Tibial artery (tissue), 4 donors: ENCODE measurements at regions not wholly inside any gene's neighbourhood (a gene's known extent, or its start where the extent isn't known, plus 50 kb on each side); places are given as distances from the start of the nearest gene placed in this dataset.
"Not testable (repeated sequence)": the region's sequence is repeated elsewhere in the genome, so short reads cannot be mapped to it uniquely, and the experiment has no call there.

Experiments
- DNase-seq, 2 donors: peaks; one replicate each; pipeline ENCODE4 v3.0.0-alpha.2; 2019
- H3K27ac ChIP-seq, 2 donors: fragments of 200-600 bp; sonication (generic) in 1 of 2; 1 replicate in 1 of 2; 2 replicates in 1 of 2; pipeline ENCODE4 v1.5.1; 2018 to 2019; ENCODE audit warnings: mild to moderate bottlenecking in 1 of 2
- H3K27me3 ChIP-seq, 2 donors: fragments of 200-600 bp; sonication (generic) in 1 of 2; one replicate each; pipeline versions ENCODE4 v1.5.1 to v1.6.0; 2016 to 2019
- H3K36me3 ChIP-seq, 3 donors: fragments of 200-600 bp; sonication (generic) in 2 of 3; one replicate each; pipeline ENCODE4 v1.5.1; 2016 to 2019; ENCODE audit warnings: mild to moderate bottlenecking in 2 of 3
- H3K4me1 ChIP-seq, 4 donors: fragments of 200-600 bp; sonication (generic) in 2 of 4; 1 replicate in 3 of 4; 2 replicates in 1 of 4; pipeline ENCODE4 v1.5.1; 2016 to 2019
- H3K4me3 ChIP-seq, 2 donors: fragments of 200-600 bp; sonication (generic) in 1 of 2; 1 replicate in 1 of 2; 2 replicates in 1 of 2; pipeline ENCODE4 v1.5.1; 2018 to 2019; ENCODE audit warnings: mild to moderate bottlenecking in 2 of 2
- H3K9me3 ChIP-seq, 3 donors: fragments of 200-600 bp; sonication (generic) in 1 of 3; one replicate each; pipeline ENCODE4 v1.5.1; 2016 to 2019
- intact Hi-C: fragments of 100-400 bp; cut with DNase I; formaldehyde crosslinking; loops from one replicate; pipeline ENCODE4 v1.15.0; 2023; ENCODE audit warnings: low total_unique reads
- TF ChIP-seq, protein P1 (sequence below), 2 experiments: fragments of 200-600 bp in 1 of 2; fragments of 450-650 bp in 1 of 2; IDR thresholded peaks; one replicate each; pipeline ENCODE4 v1.5.1; 2017 to 2019; ENCODE audit warnings: antibody characterized with exemption in 2 of 2, mild to moderate bottlenecking in 1 of 2, moderate library complexity in 1 of 2

- intact Hi-C loops: loop anchor here (10.0 kb wide), 2 partner anchors 440 to 750 kb away; no protein-coding TSS in a partner anchor
- Histone ChIP-seq H3K4me1 (peaks cover 0 to 7% (median 3%) of the 10 kb centered on the region in 4 donors), H3K36me3 (no peaks in the 10 kb centered on the region), H3K27me3 (no peaks in the 10 kb centered on the region), H3K27ac (no peak overlapping the region), H3K9me3 (no peaks in the 10 kb centered on the region), H3K4me3 (no peak overlapping the region)
- DNase-seq: no peak
- TF ChIP-seq, protein P1, sequence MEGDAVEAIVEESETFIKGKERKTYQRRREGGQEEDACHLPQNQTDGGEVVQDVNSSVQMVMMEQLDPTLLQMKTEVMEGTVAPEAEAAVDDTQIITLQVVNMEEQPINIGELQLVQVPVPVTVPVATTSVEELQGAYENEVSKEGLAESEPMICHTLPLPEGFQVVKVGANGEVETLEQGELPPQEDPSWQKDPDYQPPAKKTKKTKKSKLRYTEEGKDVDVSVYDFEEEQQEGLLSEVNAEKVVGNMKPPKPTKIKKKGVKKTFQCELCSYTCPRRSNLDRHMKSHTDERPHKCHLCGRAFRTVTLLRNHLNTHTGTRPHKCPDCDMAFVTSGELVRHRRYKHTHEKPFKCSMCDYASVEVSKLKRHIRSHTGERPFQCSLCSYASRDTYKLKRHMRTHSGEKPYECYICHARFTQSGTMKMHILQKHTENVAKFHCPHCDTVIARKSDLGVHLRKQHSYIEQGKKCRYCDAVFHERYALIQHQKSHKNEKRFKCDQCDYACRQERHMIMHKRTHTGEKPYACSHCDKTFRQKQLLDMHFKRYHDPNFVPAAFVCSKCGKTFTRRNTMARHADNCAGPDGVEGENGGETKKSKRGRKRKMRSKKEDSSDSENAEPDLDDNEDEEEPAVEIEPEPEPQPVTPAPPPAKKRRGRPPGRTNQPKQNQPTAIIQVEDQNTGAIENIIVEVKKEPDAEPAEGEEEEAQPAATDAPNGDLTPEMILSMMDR (IDR thresholded peaks at IDR 0.05): no peak
Measured at GRCh38 chr5:133865113-133865512, 103.3 kb downstream of the C5orf15 start.

DNA sequence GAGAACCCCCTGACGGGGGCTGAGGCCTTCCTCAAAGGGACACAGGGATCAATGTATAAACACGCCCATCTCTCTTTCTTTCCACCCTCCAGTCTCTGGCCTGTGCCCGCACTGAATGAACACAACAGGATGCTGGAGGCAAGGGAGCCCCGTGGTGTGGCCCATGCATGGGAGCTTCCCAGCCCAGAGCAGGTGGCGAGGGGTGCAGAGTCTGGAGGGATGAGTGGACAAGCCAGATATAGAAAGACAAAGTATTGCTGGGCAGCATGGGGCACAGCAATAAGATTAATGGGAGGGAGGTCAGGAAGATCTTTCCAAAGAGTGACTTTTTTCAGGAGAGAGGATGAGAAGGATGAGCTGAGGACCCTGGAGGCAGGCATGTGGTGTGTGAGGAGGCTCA, 103.7 kb downstream of the C5orf15 start:
- intact Hi-C loops: loop anchor here (10.0 kb wide), 2 partner anchors 440 to 750 kb away; no protein-coding TSS in a partner anchor
- no peaks in the 10 kb centered on the region for H3K27me3 ChIP-seq
- no peak overlapping the region for H3K27ac ChIP-seq
- no peak overlapping the region for H3K4me3 ChIP-seq
- no peak for DNase-seq
- peaks cover 0 to 5% (median 2%) of the 10 kb centered on the region in 4 donors for H3K4me1 ChIP-seq
- no peaks in the 10 kb centered on the region for H3K36me3 ChIP-seq
- no peaks in the 10 kb centered on the region for H3K9me3 ChIP-seq
- TF ChIP-seq, protein P1 (IDR thresholded peaks at IDR 0.05): no peak

DNA sequence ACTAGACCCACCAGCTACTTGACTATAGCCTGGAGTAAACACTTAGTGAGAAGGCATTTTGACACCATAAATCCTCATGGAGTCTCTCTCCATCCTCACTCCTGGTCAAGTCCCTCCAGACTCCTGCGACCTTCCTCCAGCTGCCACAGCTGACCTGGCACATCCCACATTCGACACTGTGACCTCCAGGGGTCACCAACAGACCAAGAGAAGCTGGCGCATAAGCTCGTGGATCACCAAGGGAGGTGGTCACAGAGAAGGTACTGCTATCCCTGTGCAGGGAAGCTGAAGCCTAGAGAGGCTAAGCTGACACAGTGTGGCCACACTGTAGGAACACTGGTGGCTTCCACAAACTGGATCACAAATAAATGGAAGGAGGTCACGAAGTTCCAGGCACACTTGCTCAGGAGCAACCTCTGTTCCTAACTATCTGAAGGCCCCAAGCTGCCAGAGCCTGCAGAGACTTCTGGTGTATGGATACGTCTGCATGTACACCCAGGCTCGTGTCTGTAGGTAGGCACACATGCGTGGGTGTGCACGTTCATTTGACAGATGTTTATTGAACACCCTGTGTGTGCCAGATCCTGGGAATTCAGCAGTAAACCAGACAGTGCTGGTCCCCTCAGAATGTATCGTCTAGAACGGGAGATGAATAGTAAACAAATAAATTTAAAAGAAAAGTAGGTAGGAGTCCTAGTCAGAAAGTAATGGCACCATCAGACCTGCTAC, 104.4 kb downstream of the C5orf15 start:
- no peaks in the 10 kb centered on the region for H3K9me3 ChIP-seq
- no peak overlapping the region for H3K27ac ChIP-seq
- no peak overlapping the region for H3K4me3 ChIP-seq
- H3K4me1 ChIP-seq: no peaks in the 10 kb centered on the region
- TF ChIP-seq, protein P1 (IDR thresholded peaks at IDR 0.05): no peak
- no peaks in the 10 kb centered on the region for H3K27me3 ChIP-seq
- intact Hi-C loops: loop anchor here (10.0 kb wide), 2 partner anchors 439 to 749 kb away; no protein-coding TSS in a partner anchor
- H3K36me3 ChIP-seq: no peaks in the 10 kb centered on the region
- no peak for DNase-seq

- Histone ChIP-seq H3K9me3 (no peaks in the 10 kb centered on the region), H3K4me1 (no peaks in the 10 kb centered on the region), H3K4me3 (no peak overlapping the region), H3K27ac (no peak overlapping the region), H3K36me3 (no peaks in the 10 kb centered on the region), H3K27me3 (no peaks in the 10 kb centered on the region)
- intact Hi-C loops: loop anchor here (10.0 kb wide), 2 partner anchors 436 to 746 kb away; no protein-coding TSS in a partner anchor
- TF ChIP-seq, protein P1 (IDR thresholded peaks at IDR 0.05): no peak
- peak in 1 of 2 donors; percentile 11 for DNase-seq
Measured at GRCh38 chr5:133861161-133861737, 107.2 kb downstream of the C5orf15 start.

DNA sequence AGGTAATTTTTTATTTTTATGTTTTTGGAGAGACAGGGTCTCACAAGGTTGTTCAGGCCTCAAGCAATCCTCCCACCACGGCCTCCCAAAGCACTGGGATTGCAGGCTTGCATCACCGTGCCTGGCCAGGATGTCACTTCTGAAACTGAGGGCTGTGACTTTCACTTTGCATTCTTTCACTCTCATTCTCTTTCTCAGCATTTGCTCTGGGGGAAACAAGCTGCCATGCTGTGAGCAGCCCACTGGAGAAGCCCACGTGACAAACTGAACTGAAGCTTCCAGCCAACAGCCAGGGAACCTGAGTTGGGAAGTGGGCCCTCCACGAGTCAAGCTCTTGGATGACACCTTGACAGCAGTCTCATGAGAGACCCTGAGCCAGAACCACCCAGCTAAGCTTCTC, 109.4 kb downstream of the C5orf15 start:
- TF ChIP-seq, protein P1 (IDR thresholded peaks at IDR 0.05): no peak
- intact Hi-C loops: no loop called here
- DNase-seq: peak in 1 of 2 donors; percentile 21
- Histone ChIP-seq H3K27me3 (peaks cover 0 to under 1% of the 10 kb centered on the region in 2 donors), H3K27ac (no peak overlapping the region), H3K9me3 (no peaks in the 10 kb centered on the region), H3K36me3 (no peaks in the 10 kb centered on the region), H3K4me3 (no peak overlapping the region), H3K4me1 (no peaks in the 10 kb centered on the region)

DNA sequence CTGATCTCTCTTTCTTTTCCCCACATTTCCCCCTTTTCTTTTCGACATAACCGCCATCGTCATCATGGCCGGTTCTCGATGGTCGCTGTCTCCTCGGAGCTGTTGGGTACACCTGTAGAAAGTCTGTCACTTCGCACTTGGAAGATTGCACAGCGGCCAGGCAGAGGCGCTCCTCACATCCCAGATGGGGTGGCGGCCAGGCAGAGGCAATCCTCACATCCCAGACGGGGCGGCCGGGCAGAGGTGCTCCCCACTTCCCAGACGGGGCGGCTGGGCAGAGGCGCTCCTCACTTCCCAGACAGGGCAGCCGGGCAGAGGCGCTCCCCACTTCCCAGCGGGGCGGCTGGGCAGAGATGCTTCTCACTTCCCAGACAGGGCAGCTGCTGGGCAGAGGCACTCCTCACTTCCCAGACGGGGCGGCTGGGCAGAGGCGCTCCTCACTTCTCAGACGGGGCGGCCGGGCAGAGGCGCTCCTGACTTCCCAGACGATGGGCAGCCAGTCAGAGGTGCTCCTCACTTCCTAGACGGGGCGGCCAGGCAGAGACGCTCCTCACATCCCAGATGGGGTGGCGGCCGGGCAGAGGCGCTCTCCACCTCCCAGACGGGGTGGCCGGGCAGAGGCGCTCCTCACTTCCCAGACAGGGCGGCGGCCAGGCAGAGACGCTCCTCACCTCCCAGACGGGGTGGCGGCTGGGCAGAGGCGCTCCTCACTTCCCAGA, 110.7 kb downstream of the C5orf15 start:
- intact Hi-C loops, H3K36me3 ChIP-seq, H3K4me1 ChIP-seq, H3K4me3 ChIP-seq, H3K27ac ChIP-seq, H3K9me3 ChIP-seq, H3K27me3 ChIP-seq: not testable (repeated sequence)
- peak in 1 of 2 donors; percentile 48 for DNase-seq
